SJSA1 (cell line): ENCODE measurements at regions not wholly inside any gene's neighbourhood (a gene's known extent, or its start where the extent isn't known, plus 50 kb on each side); places are given as distances from the start of the nearest gene placed in this dataset.
A peak's percentile ranks its signal among the peaks of the same experiment; 100 is the strongest.

Source experiments
- DNase-seq, 2 experiments: peaks; one replicate each; pipeline ENCODE4 v3.0.0-alpha.2; 2015 to 2020; ENCODE audit warnings: low spot score in 2 of 2, low read depth in 1 of 2
- H3K27ac ChIP-seq: fragments of 250-450 bp; sonication (Bioruptor Pico); 2 replicates; pipeline ENCODE4 v1.5.1; 2020; ENCODE audit warnings: mild to moderate bottlenecking, moderate library complexity
- H3K27me3 ChIP-seq: fragments of 250-450 bp; sonication (Bioruptor Pico); replicated peaks from 2 replicates; pipeline ENCODE4 v1.5.1; 2020; ENCODE audit warnings: mild to moderate bottlenecking, moderate library complexity
- H3K36me3 ChIP-seq: fragments of 250-450 bp; sonication (Bioruptor Pico); 2 replicates; pipeline ENCODE4 v1.5.1; 2020; ENCODE audit warnings: mild to moderate bottlenecking
- H3K4me1 ChIP-seq: fragments of 250-450 bp; sonication (Bioruptor Pico); replicated peaks from 2 replicates; pipeline ENCODE4 v1.6.1; 2021; ENCODE audit warnings: mild to moderate bottlenecking
- H3K4me3 ChIP-seq: fragments of 250-450 bp; sonication (Bioruptor Pico); 2 replicates; pipeline ENCODE4 v1.5.1; 2020; ENCODE audit warnings: mild to moderate bottlenecking
- H3K9me3 ChIP-seq: fragments of 250-450 bp; sonication (Bioruptor Pico); replicated peaks from 2 replicates; pipeline ENCODE4 v1.5.1; 2020; ENCODE audit warnings: mild to moderate bottlenecking

DNA sequence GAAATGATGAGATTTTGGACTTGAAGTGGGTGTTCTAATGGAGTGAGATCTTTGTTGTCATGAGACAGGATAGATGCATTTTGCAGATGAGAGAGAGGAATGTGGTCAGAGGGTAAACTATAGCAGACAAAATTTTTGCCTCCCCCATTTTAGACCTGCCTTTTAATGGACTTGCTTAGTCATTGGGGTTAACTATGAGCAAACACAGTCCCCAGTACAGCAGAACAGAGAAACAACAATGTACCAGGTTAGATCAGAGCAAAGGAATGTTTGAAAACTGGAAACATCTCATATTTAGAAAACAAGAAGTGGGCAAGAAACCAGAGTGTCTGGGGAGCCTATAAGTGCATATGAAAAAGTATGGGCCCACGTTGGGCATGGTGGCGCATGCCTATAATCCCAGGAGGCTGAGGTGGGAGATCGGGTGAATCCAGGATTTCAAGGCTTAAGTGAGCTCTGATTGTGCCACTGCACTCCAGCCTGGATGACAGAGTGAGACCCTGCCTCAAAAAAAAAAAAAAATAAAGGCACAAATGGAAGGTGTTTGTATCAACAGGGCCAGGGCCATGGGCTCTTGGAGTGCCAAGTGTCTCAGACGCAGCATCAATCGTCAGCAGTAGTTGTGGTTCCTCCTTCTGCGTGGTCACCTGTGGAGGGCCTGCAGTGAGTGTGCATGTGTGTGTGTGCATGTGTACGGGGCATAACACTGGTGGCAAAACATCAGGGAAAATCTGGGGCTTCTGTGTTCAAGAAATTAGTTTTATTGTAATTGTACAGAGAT, 214.4 kb upstream of the S1PR3 start:
- Histone ChIP-seq H3K4me1 (peaks cover 55% of the 10 kb centered on the region), H3K27ac (peak overlapping the region; percentile 89), H3K9me3 (no peaks in the 10 kb centered on the region), H3K4me3 (no peak overlapping the region), H3K36me3 (no peaks in the 10 kb centered on the region), H3K27me3 (no peaks in the 10 kb centered on the region)
- peak; percentile 57 to 88 for DNase-seq

DNA sequence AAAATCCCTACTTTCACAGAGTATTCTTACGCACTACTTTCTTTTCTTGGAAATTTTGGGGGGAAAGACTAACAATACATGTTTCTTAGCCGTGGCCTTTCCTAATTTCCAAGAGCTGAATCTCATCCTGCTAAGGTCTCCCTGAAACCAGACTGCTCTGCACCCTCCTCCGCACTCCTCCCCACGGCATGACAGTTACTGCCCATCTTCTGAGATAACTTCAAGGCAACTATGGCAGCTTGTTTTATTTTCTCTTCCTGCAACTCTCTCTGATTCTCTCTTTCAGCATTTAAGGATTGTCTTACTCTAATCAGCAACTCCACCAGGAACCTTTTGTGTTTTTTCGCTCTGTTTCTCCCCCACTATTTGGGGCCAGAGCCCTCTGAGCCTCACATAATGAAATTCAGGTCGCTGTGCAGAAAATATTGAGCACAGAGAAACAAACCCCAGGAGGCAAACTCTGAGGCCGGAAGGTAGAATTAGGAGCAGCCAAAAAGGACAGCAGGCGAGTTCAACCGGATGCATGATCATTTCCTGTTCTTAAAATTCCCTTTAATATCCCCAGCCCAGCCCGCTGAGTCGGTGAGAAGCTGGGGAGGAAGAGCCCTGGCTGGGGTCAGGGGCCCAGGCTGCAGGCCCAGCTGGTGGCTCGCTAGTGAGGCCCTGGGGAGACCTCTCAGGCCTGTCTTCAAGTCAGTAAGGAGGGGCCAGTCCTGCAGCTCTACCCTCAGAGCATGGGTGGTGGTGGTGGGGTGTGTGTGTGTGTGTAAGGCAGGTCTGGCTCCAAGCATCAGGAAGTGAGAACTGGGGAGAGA, 213.6 kb upstream of the S1PR3 start:
- DNase-seq = peak in 1 of 2 experiments; percentile 23
- no peaks in the 10 kb centered on the region for H3K36me3 ChIP-seq
- H3K27me3 ChIP-seq = no peaks in the 10 kb centered on the region
- H3K9me3 ChIP-seq = no peaks in the 10 kb centered on the region
- peak overlapping the region; percentile 89 for H3K27ac ChIP-seq
- H3K4me1 ChIP-seq = peaks cover 63% of the 10 kb centered on the region
- no peak overlapping the region for H3K4me3 ChIP-seq

DNA sequence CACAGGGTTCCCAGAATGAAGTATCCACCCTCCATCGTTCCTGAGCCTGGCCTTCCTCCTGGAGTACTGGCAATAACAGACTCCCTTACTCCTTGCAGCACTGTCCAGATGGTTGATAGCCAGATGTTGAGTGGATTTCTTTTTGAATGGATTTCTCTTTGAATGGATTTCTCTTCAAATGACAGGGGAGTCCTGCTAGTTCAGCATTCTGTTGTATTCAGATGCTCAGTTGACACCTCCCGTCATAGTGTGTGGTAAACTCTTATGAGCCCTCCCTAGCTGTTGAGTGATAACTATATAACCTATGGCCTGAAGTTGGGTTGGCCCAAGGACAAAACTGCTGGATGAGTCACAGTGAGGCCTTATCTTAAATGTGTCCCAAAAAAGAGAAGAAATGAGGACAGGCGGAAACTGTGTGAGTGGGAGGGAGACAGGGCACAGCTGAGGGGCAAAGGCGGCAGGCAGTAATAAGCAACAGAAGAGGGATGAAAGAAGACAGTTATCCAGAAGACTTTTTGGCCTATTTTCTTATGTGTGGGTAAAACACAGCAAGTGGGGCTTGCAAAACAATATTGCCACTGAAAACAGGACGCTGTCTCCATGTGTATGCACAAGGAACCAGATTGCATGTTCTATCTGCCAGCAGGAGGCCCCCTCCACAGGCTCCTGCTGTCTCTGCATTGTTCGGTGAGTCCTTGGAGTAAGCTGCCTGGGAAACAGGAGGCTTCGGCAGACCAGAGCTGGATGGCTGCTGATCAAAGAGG, 209.5 kb upstream of the S1PR3 start:
- peak; percentile 47 to 51 for DNase-seq
- no peaks in the 10 kb centered on the region for H3K36me3 ChIP-seq
- H3K27me3 ChIP-seq = no peaks in the 10 kb centered on the region
- peaks cover 47% of the 10 kb centered on the region for H3K4me1 ChIP-seq
- H3K9me3 ChIP-seq = no peaks in the 10 kb centered on the region
- H3K4me3 ChIP-seq = no peak overlapping the region
- peak overlapping the region; percentile 93 for H3K27ac ChIP-seq

DNA sequence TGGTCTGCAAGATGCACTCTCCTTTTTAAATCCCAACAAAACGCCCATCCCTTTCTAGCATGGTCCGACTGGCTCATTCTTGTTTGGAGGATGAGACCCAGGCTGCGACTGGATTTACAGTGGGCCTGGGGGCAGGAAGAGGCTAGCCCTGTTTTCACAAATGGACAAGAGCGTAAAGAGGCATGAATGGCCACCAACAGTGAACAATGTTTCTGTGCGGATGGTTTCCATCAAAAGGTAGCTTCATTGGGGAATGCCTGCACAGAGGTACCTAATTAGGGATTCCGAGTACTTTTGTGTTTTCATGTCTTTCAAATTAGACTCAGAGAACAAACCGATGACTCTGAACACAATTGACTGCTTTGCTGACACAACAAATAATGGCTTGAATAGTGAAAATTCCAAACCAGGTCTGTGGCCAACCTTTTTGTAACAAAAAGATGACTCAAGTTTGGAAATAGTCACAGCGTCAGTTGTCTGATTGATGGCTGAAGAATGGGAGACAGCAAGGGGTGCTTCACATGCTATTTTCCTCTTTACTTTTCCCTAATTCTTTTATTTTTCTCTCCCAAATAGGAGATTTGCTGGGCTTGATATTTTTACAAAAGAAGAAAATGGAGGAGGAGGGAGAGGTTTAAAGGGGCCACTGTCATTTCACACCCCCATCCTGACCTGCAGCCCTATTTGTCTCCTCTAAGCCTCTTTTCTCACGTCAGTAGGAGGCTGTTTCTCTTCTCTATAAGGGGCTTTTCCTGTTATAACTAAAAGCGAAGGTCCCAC, 208.1 kb upstream of the S1PR3 start:
- H3K27me3 ChIP-seq = no peaks in the 10 kb centered on the region
- H3K4me1 ChIP-seq = peaks cover 34% of the 10 kb centered on the region
- DNase-seq = peak; percentile 55 to 86
- no peaks in the 10 kb centered on the region for H3K36me3 ChIP-seq
- peak overlapping the region; percentile 93 for H3K27ac ChIP-seq
- no peaks in the 10 kb centered on the region for H3K9me3 ChIP-seq
- H3K4me3 ChIP-seq = no peak overlapping the region

DNA sequence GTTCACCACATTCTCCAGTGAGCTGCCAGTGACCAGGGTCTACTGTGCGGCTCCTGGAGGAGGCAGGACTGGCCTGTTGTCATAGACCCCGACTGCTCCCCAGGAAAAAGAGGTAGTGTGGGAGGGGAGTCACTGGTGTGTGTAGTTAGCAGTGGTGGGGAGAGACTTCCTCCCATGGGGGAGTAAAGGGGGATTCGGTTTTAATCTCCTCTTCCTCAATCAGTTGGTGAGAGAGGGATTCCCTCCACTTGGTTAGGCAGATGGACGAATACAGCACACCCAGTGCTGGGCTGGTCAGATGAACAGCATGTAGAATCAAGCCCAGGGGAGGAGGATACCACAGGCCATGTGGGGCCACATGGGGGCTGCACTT, 207.6 kb upstream of the S1PR3 start:
- peak overlapping the region; percentile 93 for H3K27ac ChIP-seq
- no peak overlapping the region for H3K4me3 ChIP-seq
- H3K36me3 ChIP-seq = no peaks in the 10 kb centered on the region
- peaks cover 30% of the 10 kb centered on the region for H3K4me1 ChIP-seq
- no peaks in the 10 kb centered on the region for H3K9me3 ChIP-seq
- no peak for DNase-seq
- no peaks in the 10 kb centered on the region for H3K27me3 ChIP-seq

DNA sequence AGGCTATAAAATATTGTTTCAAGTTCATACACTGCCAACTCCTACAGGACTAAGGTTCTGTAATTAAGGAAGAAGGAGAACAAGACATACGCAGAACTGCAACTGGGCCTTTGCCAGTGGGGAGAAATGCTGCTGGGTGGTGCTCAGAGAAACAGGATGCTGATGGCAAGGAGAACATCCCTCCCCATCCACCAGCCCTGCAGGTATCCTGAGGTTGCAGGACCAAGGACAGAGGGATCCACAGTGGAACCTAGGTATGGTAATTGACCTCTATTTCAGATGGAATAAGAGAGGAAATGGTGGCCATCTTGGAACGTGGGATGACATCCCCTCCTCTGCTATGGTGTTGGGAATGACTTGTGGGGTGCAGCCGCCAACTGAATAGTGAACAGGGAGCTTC, 206.3 kb upstream of the S1PR3 start:
- Histone ChIP-seq H3K4me3 (no peak overlapping the region), H3K27me3 (no peaks in the 10 kb centered on the region), H3K36me3 (no peaks in the 10 kb centered on the region), H3K9me3 (no peaks in the 10 kb centered on the region), H3K27ac (no peak overlapping the region), H3K4me1 (peaks cover 30% of the 10 kb centered on the region)
- no peak for DNase-seq

DNA sequence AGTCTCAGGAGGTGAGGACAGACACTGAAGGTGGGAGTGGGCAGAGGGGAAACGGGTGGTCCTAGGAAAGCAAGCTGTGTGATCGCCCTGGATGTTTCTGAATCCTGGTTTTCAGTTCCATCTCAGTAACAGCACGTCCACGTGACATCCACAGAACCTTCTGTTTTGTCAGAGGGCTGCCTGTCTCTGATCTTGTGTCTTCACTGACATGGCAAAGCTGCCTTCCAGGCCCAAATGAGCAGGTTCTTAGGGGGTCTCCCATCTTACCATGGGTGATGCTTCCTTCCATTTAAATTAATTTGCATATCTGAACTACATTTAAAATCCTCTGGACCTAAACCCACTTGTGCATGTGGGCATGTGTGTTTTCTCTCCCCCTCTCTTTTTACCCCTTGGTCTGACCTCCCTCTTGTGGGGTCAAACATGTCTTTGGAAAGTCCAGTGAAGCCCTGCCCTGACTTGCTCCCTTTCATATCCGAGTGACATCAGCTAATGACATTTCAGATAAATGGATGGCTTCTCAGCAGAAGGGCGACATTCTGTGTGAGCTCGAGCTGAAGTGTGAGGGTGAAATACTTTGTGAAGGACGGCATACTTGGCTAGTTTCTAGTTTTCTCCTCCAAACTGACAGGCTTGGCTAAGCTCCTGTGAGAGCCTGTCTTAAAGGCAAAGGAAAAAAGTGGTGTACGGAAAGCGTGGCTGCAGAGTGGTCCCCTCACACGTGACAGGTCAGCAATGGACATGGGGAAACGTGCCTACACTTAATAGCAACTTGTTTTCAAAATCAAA, 204.8 kb upstream of the S1PR3 start:
- Histone ChIP-seq H3K4me3 (no peak overlapping the region), H3K4me1 (peaks cover 29% of the 10 kb centered on the region), H3K36me3 (no peaks in the 10 kb centered on the region), H3K27ac (no peak overlapping the region), H3K27me3 (no peaks in the 10 kb centered on the region), H3K9me3 (no peaks in the 10 kb centered on the region)
- DNase-seq = no peak

DNA sequence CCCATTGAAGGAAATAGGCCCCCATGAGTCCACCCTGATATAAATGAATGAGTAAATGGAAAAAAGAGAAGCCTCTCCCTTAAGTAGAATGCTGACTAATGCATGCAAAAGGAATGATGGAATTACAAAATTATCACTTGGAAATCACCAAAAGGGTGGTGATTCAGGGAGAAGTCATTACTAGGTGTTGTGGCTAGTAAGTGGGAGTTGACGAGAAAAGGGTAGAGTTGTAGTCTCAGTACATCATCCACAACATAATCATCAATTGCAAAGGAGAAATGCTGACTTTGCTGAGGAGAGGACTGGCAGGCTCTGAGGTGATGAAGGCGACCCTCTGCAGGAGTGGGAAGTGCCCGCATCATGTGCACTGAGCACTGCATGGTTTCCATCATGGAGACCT, 201.5 kb upstream of the S1PR3 start:
- no peak for DNase-seq
- Histone ChIP-seq H3K4me1 (no peaks in the 10 kb centered on the region), H3K27ac (no peak overlapping the region), H3K27me3 (no peaks in the 10 kb centered on the region), H3K4me3 (no peak overlapping the region), H3K36me3 (no peaks in the 10 kb centered on the region), H3K9me3 (no peaks in the 10 kb centered on the region)

DNA sequence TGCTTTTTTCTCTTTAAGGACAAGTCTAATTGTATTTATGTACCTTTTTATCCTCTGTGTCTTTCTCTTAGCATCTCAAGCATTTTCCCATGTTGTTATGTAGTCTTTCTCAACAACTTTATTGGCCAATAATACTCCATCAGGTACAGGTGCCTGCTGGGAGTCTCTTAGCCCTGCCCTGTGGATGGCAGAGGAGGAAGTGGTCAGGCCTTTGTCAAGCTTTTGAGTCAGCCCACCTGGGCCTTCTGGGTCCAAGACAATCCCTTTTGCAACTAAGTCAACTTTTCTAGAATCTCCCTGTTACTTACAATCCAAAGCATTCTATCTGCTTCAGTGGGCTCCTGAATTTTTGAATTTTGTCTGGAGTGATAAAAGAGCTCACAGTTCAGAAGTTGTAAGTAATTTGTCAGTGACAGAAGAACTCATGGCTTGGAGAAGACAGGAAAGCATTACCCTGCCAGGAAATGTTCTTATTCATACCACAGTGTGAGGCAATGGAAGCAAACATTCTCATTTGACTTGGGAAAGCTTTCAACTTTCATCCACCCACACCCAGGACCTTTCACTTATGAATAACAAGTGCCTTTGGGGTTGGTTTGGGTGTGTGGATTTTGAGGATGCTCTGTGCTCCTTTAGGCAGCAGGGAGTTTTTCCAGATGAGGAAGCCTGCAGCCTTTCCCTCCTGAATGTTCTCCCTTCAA, 200.0 kb upstream of the S1PR3 start:
- no peak for DNase-seq
- Histone ChIP-seq H3K27ac (no peak overlapping the region), H3K4me3 (no peak overlapping the region), H3K9me3 (no peaks in the 10 kb centered on the region), H3K36me3 (no peaks in the 10 kb centered on the region), H3K27me3 (no peaks in the 10 kb centered on the region), H3K4me1 (no peaks in the 10 kb centered on the region)

DNA sequence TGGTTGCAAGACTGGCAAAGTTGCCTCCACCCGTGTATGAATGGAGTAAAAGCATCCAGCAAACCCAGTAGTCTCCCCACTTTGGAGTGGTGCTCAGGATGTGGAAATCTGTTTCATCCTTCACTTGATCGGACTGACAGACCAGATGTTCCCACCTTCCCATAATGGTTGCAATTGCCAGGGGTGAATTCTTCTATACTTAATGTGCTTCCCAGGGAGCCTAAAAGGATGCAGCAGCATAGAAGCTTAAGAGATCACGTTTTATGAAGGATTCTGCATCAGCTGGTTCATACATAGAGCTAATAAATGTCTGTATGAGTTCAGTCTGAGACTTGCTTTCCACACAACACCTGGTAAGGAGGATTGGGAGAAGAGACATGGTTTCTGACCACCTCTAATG, 198.8 kb upstream of the S1PR3 start:
- H3K4me3 ChIP-seq = no peak overlapping the region
- H3K9me3 ChIP-seq = no peaks in the 10 kb centered on the region
- H3K4me1 ChIP-seq = no peaks in the 10 kb centered on the region
- no peak for DNase-seq
- no peaks in the 10 kb centered on the region for H3K36me3 ChIP-seq
- H3K27me3 ChIP-seq = no peaks in the 10 kb centered on the region
- no peak overlapping the region for H3K27ac ChIP-seq

DNA sequence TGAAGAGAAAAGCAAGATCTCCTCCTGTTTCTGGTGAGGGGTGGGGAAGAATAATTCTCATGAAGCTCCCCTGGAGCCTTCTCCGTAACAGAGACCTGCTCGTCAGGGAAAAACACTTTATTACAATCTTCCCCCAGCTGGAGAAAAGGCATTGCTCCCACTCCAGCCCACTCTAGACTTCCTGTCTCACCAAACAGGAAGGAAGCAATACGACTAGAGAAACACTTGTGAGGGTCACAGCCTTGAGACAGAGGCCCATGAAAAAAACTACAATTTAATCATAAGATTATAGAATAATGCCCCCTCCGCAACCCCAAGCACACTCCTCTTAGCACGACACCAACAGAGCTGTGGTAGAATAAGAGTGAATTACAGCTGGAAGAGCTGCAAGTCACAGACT, 197.2 kb upstream of the S1PR3 start:
- no peaks in the 10 kb centered on the region for H3K9me3 ChIP-seq
- H3K4me1 ChIP-seq = no peaks in the 10 kb centered on the region
- no peak overlapping the region for H3K4me3 ChIP-seq
- no peak overlapping the region for H3K27ac ChIP-seq
- no peak for DNase-seq
- H3K36me3 ChIP-seq = no peaks in the 10 kb centered on the region
- H3K27me3 ChIP-seq = no peaks in the 10 kb centered on the region

DNA sequence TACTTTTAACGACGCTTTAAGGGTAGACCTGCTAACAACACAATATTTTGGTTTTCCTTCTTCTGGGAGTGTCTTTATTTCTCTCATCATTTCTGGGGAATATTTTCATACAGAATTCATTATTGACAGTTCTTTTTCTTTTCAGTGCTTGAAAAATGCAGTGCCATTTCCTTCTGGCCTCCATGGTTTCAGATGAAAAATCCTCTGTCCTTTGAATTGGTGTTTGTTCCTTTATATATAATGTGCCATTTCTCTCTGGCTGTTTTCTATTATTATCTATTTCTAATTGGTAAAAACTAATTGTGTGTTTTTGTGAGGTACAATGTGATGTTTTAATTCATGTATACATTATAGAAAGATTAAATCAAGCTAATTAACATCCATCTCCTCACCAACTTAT, 194.3 kb upstream of the S1PR3 start:
- Histone ChIP-seq H3K27ac (no peak overlapping the region), H3K9me3 (no peaks in the 10 kb centered on the region), H3K36me3 (no peaks in the 10 kb centered on the region), H3K4me1 (no peaks in the 10 kb centered on the region), H3K4me3 (no peak overlapping the region), H3K27me3 (no peaks in the 10 kb centered on the region)
- no peak for DNase-seq
